Activated naive CD4-positive, alpha-beta T cell treated with anti-CD3 and anti-CD28 coated beads for 36 hours (primary cell): ENCODE measurements at regions not wholly inside any gene's neighbourhood (a gene's known extent, or its start where the extent isn't known, plus 50 kb on each side); places are given as distances from the start of the nearest gene placed in this dataset.
A peak's percentile ranks its signal among the peaks of the same experiment; 100 is the strongest.

Source experiments
- CTCF ChIA-PET: fragments of 350-600 bp; sonication (Branson Sonifier 250); formaldehyde crosslinking; loops from one replicate; lab custom pipeline; 2021; ENCODE audit warnings: antibody characterized with exemption; lab: Charles Lee
- DNase-seq: peaks from one replicate; pipeline ENCODE4 v3.0.0-alpha.2; 2020
- H3K27ac Mint-ChIP-seq: one replicate; pipeline ENCODE4 v1.8.0; 2021; ENCODE audit warnings: mild to moderate bottlenecking, mixed read lengths
- H3K27me3 Mint-ChIP-seq: one replicate; pipeline ENCODE4 v1.8.0; 2021; ENCODE audit warnings: low read depth, mixed read lengths
- H3K36me3 Mint-ChIP-seq: one replicate; pipeline ENCODE4 v1.8.0; 2021; ENCODE audit warnings: low read depth, mixed read lengths
- H3K4me1 Mint-ChIP-seq: one replicate; pipeline ENCODE4 v1.8.0; 2021; ENCODE audit warnings: low read depth, mixed read lengths
- H3K4me3 Mint-ChIP-seq: one replicate; pipeline ENCODE4 v1.8.0; 2021; ENCODE audit warnings: mild to moderate bottlenecking, moderate library complexity, mixed read lengths
- H3K9me3 Mint-ChIP-seq: one replicate; pipeline ENCODE4 v1.8.0; 2021; ENCODE audit warnings: mixed read lengths
- intact Hi-C: fragments of 100-400 bp; cut with micrococcal nuclease; formaldehyde crosslinking; loops from one replicate; pipeline ENCODE4 v1.15.1; 2023

- H3K4me1 Mint-ChIP-seq = no peaks in the 10 kb centered on the region
- no peaks in the 10 kb centered on the region for H3K9me3 Mint-ChIP-seq
- peaks cover 2% of the 10 kb centered on the region for H3K27me3 Mint-ChIP-seq
- H3K36me3 Mint-ChIP-seq = no peaks in the 10 kb centered on the region
- CTCF ChIA-PET = interaction anchor here (0.7 kb wide), 1 partner anchor 11 kb away, joined by 3 read pairs; no protein-coding TSS in a partner anchor
- DNase-seq = no peak
- no peak overlapping the region for H3K4me3 Mint-ChIP-seq
- intact Hi-C loops = no loop called here
- H3K27ac Mint-ChIP-seq = no peak overlapping the region
Observed at GRCh38 chr20:4095639-4096038, 53.0 kb upstream of the SMOX start.

- Mint-ChIP-seq H3K27me3 (peaks cover 2% of the 10 kb centered on the region), H3K27ac (no peak overlapping the region), H3K4me3 (no peak overlapping the region), H3K9me3 (no peaks in the 10 kb centered on the region), H3K36me3 (no peaks in the 10 kb centered on the region), H3K4me1 (no peaks in the 10 kb centered on the region)
- intact Hi-C loops = loop anchor here (2.0 kb wide), 1 partner anchor 77 kb away; the partner anchor contains the start of gene RNF24
- peak; percentile 66 for DNase-seq
- CTCF ChIA-PET = interaction anchor here (0.6 to 2.5 kb wide), 14 partner anchors 7 to 619 kb away, joined by 3 to 7 read pairs (median 4); no protein-coding TSS in a partner anchor
Observed at GRCh38 chr20:4091490-4092479, 56.8 kb upstream of the SMOX start.

- Mint-ChIP-seq H3K36me3 (no peaks in the 10 kb centered on the region), H3K4me1 (no peaks in the 10 kb centered on the region), H3K4me3 (no peak overlapping the region), H3K9me3 (no peaks in the 10 kb centered on the region), H3K27me3 (peaks cover 2% of the 10 kb centered on the region), H3K27ac (no peak overlapping the region)
- DNase-seq = no peak
- intact Hi-C loops = no loop called here
- CTCF ChIA-PET = interaction anchor here (0.7 to 0.9 kb wide), 2 partner anchors 17 to 203 kb away, joined by 3 read pairs; no protein-coding TSS in a partner anchor
Observed at GRCh38 chr20:4090756-4091489, 57.7 kb upstream of the SMOX start.

GRCh38 chr20:4089756-4090487 is 58.7 kb upstream of the SMOX start:
- no peak overlapping the region for H3K27ac Mint-ChIP-seq
- peaks cover 7% of the 10 kb centered on the region for H3K4me1 Mint-ChIP-seq
- no peaks in the 10 kb centered on the region for H3K36me3 Mint-ChIP-seq
- intact Hi-C loops = no loop called here
- peaks cover 2% of the 10 kb centered on the region for H3K27me3 Mint-ChIP-seq
- H3K9me3 Mint-ChIP-seq = no peaks in the 10 kb centered on the region
- CTCF ChIA-PET = interaction anchor here (0.7 kb wide), 1 partner anchor 202 kb away, joined by 3 read pairs; no protein-coding TSS in a partner anchor
- no peak for DNase-seq
- no peak overlapping the region for H3K4me3 Mint-ChIP-seq

GRCh38 chr20:4088766-4089165 is 59.9 kb upstream of the SMOX start:
- peaks cover 16% of the 10 kb centered on the region for H3K4me1 Mint-ChIP-seq
- DNase-seq = no peak
- no peak overlapping the region for H3K27ac Mint-ChIP-seq
- no peaks in the 10 kb centered on the region for H3K36me3 Mint-ChIP-seq
- intact Hi-C loops = no loop called here
- no peaks in the 10 kb centered on the region for H3K9me3 Mint-ChIP-seq
- no peak overlapping the region for H3K4me3 Mint-ChIP-seq
- CTCF ChIA-PET = no interaction called here
- peaks cover 4% of the 10 kb centered on the region for H3K27me3 Mint-ChIP-seq

GRCh38 chr20:4087923-4088322 is 60.7 kb upstream of the SMOX start:
- Mint-ChIP-seq H3K27me3 (peaks cover 4% of the 10 kb centered on the region), H3K4me3 (no peak overlapping the region)

GRCh38 chr20:4086771-4087687 is 61.6 kb upstream of the SMOX start:
- Mint-ChIP-seq H3K4me3 (no peak overlapping the region), H3K27me3 (peaks cover 4% of the 10 kb centered on the region), H3K9me3 (peaks cover 2% of the 10 kb centered on the region), H3K36me3 (peaks cover 2% of the 10 kb centered on the region), H3K4me1 (peaks cover 29% of the 10 kb centered on the region), H3K27ac (no peak overlapping the region)
- DNase-seq = no peak
- CTCF ChIA-PET = interaction anchor here (1.0 to 4.5 kb wide), 7 partner anchors 11 to 410 kb away, joined by 3 to 29 read pairs (median 3); partner anchors contain the start of gene RNF24
- intact Hi-C loops = no loop called here

More at GRCh38 chr20:4087923-4088322, 60.7 kb upstream of the SMOX start:
- no peak for DNase-seq
- Mint-ChIP-seq H3K27ac (no peak overlapping the region), H3K36me3 (no peaks in the 10 kb centered on the region), H3K9me3 (no peaks in the 10 kb centered on the region), H3K4me1 (peaks cover 20% of the 10 kb centered on the region)
- CTCF ChIA-PET = interaction anchor here (0.6 to 1.1 kb wide), 2 partner anchors 20 to 411 kb away, joined by 3 to 4 read pairs; no protein-coding TSS in a partner anchor
- intact Hi-C loops = no loop called here

GRCh38 chr20:4084721-4085120 is 63.9 kb upstream of the SMOX start:
- Mint-ChIP-seq H3K27me3 (peaks cover 4% of the 10 kb centered on the region), H3K9me3 (peaks cover 7% of the 10 kb centered on the region), H3K4me3 (no peak overlapping the region), H3K36me3 (peaks cover 2% of the 10 kb centered on the region), H3K4me1 (peaks cover 35% of the 10 kb centered on the region), H3K27ac (no peak overlapping the region)
- intact Hi-C loops = loop anchor here (1.0 to 5.0 kb wide), 8 partner anchors 70 to 408 kb away; partner anchors contain the start of genes ADISSP and AP5S1
- CTCF ChIA-PET = interaction anchor here (0.6 to 4.5 kb wide), 24 partner anchors 8 to 881 kb away, joined by 3 to 29 read pairs (median 4); partner anchors contain the start of gene RNF24
- no peak for DNase-seq

GRCh38 chr20:4084096-4084495 is 64.5 kb upstream of the SMOX start:
- Mint-ChIP-seq H3K27ac (no peak overlapping the region), H3K4me1 (peaks cover 35% of the 10 kb centered on the region), H3K27me3 (peaks cover 4% of the 10 kb centered on the region), H3K9me3 (peaks cover 7% of the 10 kb centered on the region), H3K36me3 (peaks cover 2% of the 10 kb centered on the region), H3K4me3 (no peak overlapping the region)
- CTCF ChIA-PET = interaction anchor here (0.6 to 4.5 kb wide), 13 partner anchors 9 to 229 kb away, joined by 3 to 29 read pairs (median 3); partner anchors contain the start of gene RNF24
- DNase-seq = no peak
- intact Hi-C loops = loop anchor here (5.0 kb wide), 2 partner anchors 87 to 317 kb away; partner anchors contain the start of gene ADISSP

- Mint-ChIP-seq H3K27me3 (peaks cover 4% of the 10 kb centered on the region), H3K4me1 (peaks cover 41% of the 10 kb centered on the region), H3K36me3 (peaks cover 2% of the 10 kb centered on the region), H3K9me3 (peaks cover 7% of the 10 kb centered on the region), H3K27ac (peak overlapping the region; percentile 1), H3K4me3 (no peak overlapping the region)
- CTCF ChIA-PET = interaction anchor here (0.8 to 4.5 kb wide), 8 partner anchors 10 to 93 kb away, joined by 3 to 29 read pairs (median 4); partner anchors contain the start of gene RNF24
- DNase-seq = no peak
- intact Hi-C loops = loop anchor here (5.0 kb wide), 2 partner anchors 86 to 316 kb away; partner anchors contain the start of gene ADISSP
Observed at GRCh38 chr20:4083098-4083865, 65.3 kb upstream of the SMOX start.
